NCI-H2029 treated with DMSO at 0.1 percent for 48 hours (cell line): ENCODE measurements at regions not wholly inside any gene's neighbourhood (a gene's known extent, or its start where the extent isn't known, plus 50 kb on each side); places are given as distances from the start of the nearest gene placed in this dataset.

Source experiments
- DNase-seq: peaks from one replicate; lab custom pipeline; 2025; lab: John Stamatoyannopoulos, UW

DNA sequence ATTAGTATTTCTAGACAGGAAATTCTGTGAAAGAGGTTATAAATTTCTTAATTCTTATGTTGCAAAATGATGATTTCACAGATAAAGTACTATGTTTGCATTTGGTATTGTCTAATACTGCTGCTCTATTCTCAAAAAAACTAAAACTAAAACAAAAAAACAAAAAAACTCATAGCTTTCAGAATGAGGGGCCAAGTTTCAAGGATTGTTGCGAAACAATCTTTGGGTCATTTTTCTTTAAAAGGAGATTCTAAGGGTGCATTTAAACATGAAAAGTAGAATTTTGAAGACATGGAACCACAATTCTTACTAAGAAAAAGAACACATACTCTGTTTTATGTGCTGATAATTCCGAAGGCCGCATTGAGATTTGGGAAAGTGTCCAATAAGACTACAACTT lies 645.1 kb downstream of the ADGRL2 start:
- no peak for DNase-seq

DNA sequence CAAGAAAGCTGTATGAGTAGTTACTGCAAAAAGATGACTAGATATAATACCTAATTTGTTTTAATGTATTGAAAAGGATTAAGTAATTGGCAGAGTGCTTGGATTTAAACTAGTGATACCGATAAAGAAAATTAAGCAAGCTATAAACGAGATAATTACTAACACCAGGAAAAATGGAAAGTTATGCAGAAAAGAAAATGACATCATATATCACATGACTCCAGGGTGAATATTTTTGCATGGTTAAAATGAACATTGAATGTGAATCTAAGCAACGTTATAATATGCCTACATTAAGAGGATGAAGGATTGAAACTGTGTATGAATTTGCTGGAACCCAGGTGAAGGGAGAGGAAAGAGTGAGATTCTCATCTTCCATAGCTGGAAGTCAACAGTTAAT lies 644.4 kb downstream of the ADGRL2 start:
- no peak for DNase-seq

DNA sequence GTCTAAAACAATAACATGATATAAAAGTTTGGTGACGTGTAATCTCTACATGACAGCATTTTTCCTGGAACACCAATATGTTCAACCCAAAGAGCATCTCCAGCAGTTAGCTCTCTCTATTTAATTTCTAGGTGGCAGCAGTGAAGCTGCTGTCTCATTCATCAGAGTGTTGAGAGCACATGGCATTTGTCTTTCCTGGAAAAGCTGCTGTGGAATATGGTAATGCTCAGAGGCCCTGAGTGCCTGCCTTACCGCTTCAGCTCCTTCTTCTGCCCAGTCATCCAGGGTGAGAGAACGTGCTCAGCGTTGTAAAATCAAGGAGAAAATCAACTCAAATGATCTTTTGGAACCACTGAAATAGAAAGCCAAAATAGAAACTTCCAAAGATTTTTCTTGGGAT lies 640.7 kb downstream of the ADGRL2 start:
- DNase-seq = no peak

DNA sequence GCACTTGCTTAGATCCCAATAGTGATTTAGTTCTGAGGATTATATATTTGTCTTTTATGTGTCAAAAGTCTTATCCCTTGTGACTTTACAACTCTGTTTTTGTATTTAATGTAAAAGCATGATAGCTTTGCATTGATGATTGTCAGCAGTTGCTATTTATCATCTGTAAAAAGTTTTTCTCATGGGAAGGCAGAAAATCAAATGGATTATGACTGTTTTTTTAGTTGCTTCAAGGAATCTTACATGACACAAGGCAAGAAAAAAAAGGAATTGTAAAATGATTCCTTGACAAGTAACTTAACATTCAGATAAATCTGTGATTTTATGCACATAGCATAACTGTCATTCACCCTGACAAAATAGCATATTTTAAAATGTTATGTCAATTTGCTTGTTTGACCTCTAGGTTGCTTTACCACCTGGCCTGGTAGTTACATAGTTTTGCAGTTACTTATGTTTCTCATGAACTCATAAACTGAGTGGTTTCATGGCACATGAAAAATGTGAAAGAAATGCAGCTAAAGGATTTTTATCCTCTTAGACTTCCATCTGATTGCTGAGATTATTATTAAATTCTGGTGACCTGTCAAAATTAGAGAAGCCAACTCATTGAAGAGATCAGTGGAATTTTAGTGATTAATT lies 622.6 kb downstream of the ADGRL2 start:
- DNase-seq = no peak

DNA sequence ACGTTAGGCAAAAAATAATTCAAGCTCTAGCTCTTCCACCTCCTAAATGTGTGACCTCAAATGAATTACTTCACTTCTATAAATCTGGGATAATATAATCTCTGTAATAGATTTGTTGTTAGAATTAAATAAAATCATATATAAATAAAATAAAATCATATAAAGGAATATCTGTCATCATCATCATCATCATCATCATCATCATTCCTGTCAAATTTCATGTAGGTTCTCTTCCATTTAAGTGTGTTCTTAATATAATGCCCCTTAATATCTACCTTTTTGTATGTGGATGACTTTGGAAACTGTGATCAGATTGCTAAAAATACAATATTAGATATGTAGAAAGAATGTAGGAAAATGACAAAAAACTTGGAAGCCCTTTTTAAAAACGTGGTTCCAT lies 621.0 kb downstream of the ADGRL2 start:
- DNase-seq = no peak

DNA sequence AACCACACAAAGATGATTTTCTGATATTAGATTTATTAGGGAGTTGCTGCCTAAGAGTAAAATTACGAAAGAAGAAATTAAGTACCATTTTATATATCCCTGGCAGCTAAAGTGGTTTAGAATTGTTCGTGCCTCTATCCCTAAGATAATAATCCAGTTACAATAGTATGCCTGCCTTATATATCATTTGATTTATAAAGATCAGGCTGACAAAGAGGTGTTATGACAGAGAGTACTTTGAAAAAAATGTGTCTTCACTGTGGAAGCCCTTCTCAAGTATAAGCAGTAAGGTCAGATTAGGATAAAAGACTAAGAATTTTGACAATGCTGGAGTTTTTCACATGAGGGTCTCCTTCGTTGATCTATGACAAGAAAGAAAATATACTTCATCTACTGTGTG lies 619.9 kb downstream of the ADGRL2 start:
- DNase-seq = no peak

DNA sequence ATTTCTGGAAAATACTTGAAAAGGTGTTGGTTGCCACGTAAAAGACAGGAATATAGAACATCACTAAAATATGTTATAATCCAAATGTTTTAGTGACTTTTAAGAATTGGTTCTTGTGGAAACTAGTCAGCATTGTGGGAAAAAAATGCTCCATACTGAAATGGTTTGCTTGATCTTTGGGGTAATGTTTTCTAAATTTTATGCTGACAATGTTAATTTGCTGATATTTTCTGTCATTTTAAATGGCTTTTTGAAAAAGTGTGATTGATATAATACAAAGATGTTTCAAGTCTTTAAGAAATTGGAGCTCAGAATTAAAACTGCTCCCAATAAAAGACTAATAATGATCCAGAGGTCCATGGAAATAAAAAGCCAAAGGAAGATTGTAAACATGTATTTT lies 610.9 kb downstream of the ADGRL2 start:
- DNase-seq = no peak

DNA sequence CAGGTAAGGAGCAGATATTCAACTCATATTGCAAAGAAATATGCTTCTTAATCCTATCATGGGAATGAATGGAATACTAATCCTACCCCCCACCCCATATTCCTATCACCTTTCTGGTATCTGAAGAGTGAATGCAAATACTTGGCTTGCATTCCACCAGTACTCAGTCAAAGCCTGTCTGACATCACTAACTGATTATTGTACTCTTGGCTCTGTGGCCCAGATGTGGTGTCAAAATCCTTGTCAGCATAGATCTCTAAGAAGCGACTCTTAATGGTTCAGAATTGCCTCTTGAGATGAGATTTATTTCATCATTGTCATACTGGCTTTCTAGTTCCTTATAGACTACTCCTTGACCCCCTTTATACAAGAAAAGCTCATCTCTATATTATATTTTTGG lies 604.6 kb downstream of the ADGRL2 start:
- DNase-seq = no peak

DNA sequence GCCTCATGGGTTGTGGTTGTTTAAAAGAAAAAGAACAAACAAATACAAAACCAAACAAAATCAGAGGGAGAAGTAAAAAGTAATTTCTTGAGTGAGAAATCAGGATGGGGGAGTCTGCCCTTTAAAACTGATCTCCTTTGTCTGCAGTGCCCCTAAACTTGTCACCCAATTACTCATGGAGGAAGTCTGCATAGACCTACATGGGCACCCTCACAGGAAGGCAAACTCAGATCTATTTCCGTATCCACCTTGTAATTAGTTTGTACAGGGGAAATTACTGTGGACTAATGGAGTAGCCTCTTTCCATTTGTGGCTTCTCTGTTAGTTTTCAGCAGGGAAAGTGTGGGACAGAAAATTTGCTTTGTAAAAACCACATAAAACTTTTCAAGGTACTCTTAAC lies 600.4 kb downstream of the ADGRL2 start:
- DNase-seq = no peak

DNA sequence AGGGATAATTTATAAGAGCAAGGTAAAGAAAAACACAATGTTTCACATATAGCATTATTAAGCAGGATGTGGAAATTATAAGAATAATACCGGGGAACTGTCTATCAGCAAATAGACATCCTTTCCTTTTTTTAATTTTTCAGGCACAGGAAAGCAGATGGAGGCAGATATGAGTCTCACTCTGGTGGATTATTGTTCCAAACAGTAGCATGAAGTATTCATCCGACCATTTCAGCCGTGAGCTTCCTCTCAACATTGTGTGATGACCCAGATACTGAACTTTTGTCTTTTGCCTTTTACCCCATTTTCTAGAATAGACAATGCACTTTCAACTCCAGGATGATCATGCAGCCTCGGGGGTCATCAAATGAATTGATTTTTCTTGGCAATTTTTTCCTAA lies 599.8 kb downstream of the ADGRL2 start:
- no peak for DNase-seq

DNA sequence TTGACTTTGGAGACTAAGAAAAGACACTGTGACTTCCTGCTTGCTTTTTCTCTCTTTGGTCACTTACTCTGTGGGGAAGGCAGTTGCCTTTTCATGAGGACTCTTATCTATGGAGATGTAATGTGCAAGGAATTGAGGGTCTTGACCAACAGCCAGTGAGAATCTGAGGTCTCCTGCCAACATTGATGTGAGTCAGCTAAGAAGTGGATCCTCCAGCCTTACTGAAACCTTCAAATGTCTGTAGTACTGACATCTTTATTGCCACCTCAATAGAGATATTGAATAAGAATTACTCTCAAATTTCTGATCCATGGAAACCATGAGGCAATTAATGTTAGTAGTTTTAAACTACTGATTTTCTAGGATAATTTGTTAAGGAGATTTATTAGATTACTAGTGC lies 598.4 kb downstream of the ADGRL2 start:
- no peak for DNase-seq

DNA sequence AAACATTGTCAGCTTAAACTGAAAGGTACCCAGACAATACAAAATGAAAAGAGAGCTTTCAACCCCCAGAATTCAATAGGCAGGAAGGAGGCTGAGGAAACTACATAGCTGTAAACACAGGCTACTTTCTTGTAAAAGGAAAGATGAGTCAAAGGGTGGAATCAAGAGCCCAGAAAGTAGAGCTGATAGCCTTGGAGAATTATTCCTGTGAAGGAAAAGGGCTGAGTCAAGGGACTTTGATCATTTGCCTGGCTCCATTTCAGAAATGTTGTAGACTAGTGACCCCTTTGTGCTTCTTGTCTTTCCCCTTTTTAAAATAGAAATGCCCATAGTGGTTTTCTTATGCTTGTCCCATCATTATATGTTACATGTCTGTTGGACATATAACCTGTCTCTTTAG lies 597.6 kb downstream of the ADGRL2 start:
- DNase-seq = no peak

DNA sequence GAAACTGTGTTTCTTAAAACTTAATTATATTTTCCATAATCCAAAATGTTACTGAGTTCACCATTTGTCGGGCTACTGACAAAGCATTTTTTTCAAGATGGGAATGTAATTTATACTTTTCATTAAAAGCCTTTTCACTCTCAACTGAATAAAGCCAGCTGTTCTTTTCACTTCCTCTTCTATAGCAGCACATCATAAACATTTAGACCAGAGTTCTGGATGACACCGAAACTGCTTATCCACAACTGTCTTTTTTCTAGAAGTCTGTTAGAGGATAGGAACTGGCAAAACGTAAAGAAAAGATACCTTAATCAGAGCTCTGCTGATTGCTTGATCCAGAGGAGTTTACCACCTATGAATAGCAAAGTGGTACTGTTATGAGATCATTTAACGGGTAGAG lies 594.7 kb downstream of the ADGRL2 start:
- DNase-seq = no peak

DNA sequence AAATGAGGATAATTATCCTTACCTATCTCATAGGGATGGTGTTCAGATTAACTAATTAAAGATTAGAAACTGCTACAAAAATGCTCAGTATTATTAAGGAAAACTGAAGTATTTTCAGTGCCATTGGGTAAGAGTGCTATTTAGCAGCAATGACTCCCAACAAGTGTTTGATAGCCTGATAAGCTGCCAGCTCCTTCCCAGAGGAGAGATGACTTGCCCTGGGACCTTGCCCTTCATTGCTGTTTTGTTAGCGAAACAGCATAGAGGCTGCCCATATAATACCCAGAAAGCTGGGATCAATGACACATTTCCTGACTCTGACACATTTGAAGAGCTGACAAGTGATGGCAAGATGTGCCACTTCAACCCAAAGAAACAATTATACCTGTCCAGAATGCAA lies 592.2 kb downstream of the ADGRL2 start:
- no peak for DNase-seq

DNA sequence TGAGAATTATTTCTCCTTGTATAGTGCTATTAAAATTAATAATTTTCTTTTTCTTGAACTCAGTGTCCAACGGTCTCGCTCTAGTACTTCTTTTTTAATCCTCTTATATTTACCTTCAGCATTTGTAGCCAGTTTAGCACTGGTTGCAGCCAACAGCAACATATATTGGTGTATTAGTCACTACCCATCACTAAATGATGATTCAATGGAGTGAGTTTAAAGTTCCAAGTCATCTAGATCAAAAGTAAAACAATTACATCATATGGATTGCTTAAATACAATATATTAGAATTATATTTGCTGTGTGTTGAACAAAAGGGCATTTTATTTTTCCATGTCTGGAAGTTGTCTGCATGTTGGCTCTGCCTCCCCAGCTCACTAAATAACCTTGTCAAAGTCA lies 591.8 kb downstream of the ADGRL2 start:
- DNase-seq = no peak

DNA sequence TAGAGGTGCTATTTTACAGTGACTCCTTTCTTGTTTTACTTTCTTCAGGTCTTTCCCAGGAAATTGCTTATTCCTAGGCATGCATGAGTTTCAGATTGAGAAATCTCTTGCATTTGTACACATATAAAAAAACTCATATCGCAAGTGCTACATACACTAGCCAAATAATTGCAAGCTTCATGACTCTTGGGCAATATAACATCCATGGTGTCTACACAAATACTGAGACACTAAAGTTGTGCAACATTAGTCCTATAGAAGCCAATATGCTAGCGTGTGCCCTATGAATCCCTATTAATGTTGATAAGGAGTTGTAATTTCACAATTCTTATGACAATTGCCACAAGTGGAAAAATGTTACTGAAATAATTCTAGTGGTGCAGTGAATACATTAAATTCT lies 591.0 kb downstream of the ADGRL2 start:
- no peak for DNase-seq

DNA sequence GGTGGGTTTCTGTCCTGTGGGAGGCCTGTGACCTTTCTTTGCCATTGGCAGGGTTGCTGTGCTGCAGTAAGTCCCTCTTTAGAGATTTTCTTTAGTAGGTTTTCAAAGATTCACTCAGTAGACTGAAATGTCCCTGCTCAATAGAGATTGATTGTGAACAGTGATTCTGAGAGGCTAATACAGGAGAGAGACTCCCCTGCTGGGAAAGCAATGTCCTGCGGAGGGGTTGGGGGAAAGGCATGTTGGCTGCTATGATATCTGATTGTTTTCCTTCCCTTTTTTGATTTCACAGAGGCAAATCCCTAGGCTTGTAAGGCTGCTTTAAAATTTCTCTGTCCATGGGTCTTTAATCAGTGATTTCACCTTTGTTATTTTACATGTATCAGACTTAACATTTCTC lies 589.9 kb downstream of the ADGRL2 start:
- no peak for DNase-seq

DNA sequence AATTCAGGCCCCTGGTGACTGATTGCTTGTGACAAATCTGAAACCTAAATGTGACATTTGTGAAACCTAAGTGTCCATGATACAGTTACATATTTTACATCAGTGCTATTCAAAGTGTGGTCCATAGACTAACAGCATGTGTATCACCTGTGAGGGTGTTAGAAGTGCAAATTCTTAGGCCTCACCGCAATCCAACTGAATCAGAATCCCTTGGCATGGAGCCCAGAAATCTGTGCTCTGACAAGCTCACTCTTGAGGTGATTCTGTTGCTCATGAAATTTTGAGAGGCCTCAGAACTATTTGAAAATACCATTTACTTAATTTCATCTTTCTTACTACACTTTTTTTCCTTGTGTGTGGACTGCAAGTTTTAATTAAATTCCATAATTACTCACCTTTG lies 587.9 kb downstream of the ADGRL2 start:
- no peak for DNase-seq

DNA sequence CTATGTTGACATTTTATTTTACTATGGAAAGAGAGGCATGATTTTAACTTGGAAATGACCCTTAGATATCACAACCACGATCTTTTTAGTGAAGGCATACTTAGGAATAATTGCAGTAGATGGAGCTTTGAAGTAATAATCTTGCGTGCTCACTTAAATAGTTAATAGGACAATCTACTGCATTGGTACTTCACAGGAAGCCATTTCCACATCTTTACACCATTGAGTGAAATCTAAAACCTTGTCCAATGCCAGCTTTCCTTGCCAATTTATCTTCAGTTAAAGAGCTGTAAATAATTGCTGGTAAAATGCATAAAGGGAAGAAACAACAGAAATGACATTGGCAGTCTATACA lies 586.3 kb downstream of the ADGRL2 start:
- DNase-seq = no peak

DNA sequence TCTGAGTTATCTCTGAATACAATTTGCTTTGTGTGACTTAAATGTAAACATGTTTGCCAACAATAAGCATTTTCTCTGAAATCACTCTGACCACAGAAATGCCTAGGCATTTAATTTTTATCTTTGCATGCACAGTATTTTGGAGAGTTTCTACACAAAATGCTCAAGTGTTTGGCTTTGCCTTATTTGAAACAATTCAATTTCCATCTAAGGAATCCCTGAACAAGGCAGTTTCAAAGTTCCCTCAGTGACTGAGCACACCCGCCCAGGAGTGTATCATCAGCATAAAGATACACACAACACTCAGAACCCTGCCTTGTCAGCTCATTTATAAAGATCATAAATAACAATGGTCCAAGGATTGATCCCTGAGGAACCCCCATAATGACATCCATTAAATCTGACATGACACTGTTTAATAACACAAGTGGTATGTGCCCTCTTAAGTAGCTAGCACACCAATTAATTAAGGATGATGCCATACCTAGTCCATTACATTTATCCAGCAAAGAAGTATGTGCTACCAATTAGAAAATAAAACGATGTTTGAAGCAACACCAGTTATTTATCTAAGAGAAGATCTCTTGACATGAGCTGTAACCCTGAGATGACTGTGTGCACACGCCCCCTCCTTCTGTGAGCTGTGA lies 585.8 kb downstream of the ADGRL2 start:
- no peak for DNase-seq

DNA sequence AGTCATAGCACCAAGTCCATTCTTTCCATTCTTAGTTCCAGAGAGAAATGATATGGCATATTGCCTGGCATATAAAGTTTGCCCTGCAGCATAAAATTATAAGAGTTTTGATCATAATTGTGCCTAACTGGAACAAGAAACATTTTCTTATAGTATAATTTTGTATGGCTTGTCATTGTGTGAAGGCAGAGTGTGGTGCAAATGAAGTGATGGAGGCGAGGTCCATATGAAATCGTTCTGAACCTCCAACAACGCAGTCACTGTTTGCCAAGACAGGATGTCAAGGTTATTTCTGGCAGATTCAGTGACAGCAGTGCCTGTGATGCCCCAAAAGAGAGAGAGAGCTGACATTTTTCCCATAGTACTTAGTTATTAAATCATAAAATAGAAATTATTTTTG lies 584.0 kb downstream of the ADGRL2 start:
- DNase-seq = no peak

DNA sequence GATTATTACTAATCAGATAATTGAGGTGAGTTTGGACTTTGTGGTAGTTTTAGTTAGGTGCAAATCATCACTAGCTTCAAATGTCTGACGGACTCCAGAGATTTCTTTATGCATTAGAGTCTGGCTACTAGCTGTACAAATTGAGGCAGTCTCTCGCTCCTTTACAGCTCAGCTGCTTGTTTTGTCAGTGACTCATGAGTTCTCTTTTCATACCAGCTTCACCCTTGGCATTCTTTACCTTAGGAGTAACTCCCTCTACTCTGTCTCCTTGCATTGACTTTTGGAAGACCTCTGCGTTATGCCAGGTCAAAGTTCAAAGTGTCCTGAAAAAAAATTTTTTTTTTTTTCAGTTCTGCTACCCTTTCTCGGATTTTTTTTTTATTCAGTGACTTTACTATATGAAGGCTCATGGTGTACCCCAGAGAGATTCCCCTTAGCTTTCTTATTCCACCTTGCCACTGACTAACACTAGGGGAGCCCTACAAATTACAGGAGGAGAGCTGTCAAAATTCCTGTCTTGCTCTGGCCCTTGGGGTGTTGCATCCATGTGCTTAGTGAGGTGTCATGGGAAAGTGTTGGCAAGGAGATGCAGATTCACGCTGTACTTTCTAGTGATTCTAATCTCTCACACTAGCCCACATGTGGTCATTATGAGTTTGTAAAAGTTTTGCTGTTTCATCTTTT lies 576.6 kb downstream of the ADGRL2 start:
- DNase-seq = no peak

DNA sequence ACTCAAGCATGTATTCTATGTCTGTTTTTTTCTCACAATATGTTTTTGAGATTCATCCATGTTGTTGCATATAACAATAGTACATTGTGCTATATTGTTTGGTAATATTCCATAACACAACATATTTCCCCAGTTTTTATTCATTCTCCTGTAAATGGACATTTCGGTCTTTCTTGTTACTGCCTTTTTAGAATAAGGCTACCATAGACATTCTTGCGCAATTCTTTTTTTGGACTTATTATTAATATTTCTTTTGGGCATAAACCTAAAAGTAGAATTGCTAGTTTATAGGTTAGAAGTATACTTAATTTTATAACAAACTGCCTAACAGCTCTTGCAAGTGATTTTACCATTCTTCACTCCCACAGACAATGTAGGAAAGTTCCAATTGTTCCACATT lies 573.0 kb downstream of the ADGRL2 start:
- no peak for DNase-seq
